Hematopoietic multipotent progenitor cell treated with erythropoietin and hydrocortisone succinate and interleukin-3 and kit ligand, for 4 days (in vitro differentiated cells): ENCODE measurements at regions not wholly inside any gene's neighbourhood (a gene's known extent, or its start where the extent isn't known, plus 50 kb on each side); places are given as distances from the start of the nearest gene placed in this dataset.

Experiments used
- DNase-seq: peaks from one replicate; pipeline ENCODE4 v3.0.0-alpha.2; 2015

GRCh38 chrX:118261151-118261550 lies 84.8 kb upstream of the WDR44 start:
- no peak for DNase-seq

GRCh38 chrX:118271775-118272174 lies 74.1 kb upstream of the WDR44 start:
- peak; percentile 59 for DNase-seq

GRCh38 chrX:118272242-118272641 lies 73.7 kb upstream of the WDR44 start:
- DNase-seq, result peak; percentile 6

GRCh38 chrX:118286066-118286762 lies 59.7 kb upstream of the WDR44 start:
- peak; percentile 52 for DNase-seq

GRCh38 chrX:118295818-118296217 lies 50.1 kb upstream of the WDR44 start:
- peak; percentile 7 for DNase-seq
